ACHN (cell line): ENCODE measurements at regions not wholly inside any gene's neighbourhood (a gene's known extent, or its start where the extent isn't known, plus 50 kb on each side); places are given as distances from the start of the nearest gene placed in this dataset.

Experiments used
- DNase-seq: peaks from one replicate; pipeline ENCODE4 v3.0.0-alpha.2; 2015
- in situ Hi-C: cut with HindIII; loops from 2 replicates; pipeline ENCODE4 v1.10.0; 2017; ENCODE audit warnings: low sequenced_read_pairs, low pct_ligation_motif_present, low pct_unique_long_range_greater_than_20kb

- no peak for DNase-seq
- in situ Hi-C loops, result no loop called here
Observed at GRCh38 chr5:82702046-82702445, 375.1 kb downstream of the TMEM167A start.

- in situ Hi-C loops, result no loop called here
- no peak for DNase-seq
Observed at GRCh38 chr5:82699737-82700136, 377.5 kb downstream of the TMEM167A start.

GRCh38 chr5:82698026-82698425 lies 379.2 kb downstream of the TMEM167A start:
- in situ Hi-C loops, result no loop called here
- DNase-seq, result no peak

- in situ Hi-C loops, result no loop called here
- DNase-seq, result no peak
Observed at GRCh38 chr5:82694711-82695285, 382.4 kb downstream of the TMEM167A start.

GRCh38 chr5:82692826-82693225 lies 384.4 kb downstream of the TMEM167A start:
- in situ Hi-C loops, result no loop called here
- no peak for DNase-seq

GRCh38 chr5:82684659-82685058 lies 392.5 kb downstream of the TMEM167A start:
- in situ Hi-C loops, result no loop called here

GRCh38 chr5:82684165-82684564 lies 393.0 kb downstream of the TMEM167A start:
- in situ Hi-C loops, result no loop called here
- no peak for DNase-seq

More at GRCh38 chr5:82684659-82685058, 392.5 kb downstream of the TMEM167A start:
- no peak for DNase-seq

- in situ Hi-C loops, result no loop called here
- DNase-seq, result no peak
Observed at GRCh38 chr5:82679660-82680059, 397.5 kb downstream of the TMEM167A start.

- no peak for DNase-seq
- in situ Hi-C loops, result no loop called here
Observed at GRCh38 chr5:82676661-82677060, 398.5 kb upstream of the RPS23 start.

GRCh38 chr5:82674671-82675070 lies 396.5 kb upstream of the RPS23 start:
- no peak for DNase-seq
- in situ Hi-C loops, result no loop called here

GRCh38 chr5:82673057-82673809 lies 395.1 kb upstream of the RPS23 start:
- in situ Hi-C loops, result no loop called here
- DNase-seq, result no peak

GRCh38 chr5:82670692-82671091 lies 392.5 kb upstream of the RPS23 start:
- in situ Hi-C loops, result no loop called here
- no peak for DNase-seq

GRCh38 chr5:82669720-82670119 lies 391.6 kb upstream of the RPS23 start:
- no peak for DNase-seq
- in situ Hi-C loops, result no loop called here

- in situ Hi-C loops, result no loop called here
- no peak for DNase-seq
Observed at GRCh38 chr5:82666312-82666711, 388.2 kb upstream of the RPS23 start.

- DNase-seq, result no peak
- in situ Hi-C loops, result no loop called here
Observed at GRCh38 chr5:82664732-82665131, 386.6 kb upstream of the RPS23 start.

GRCh38 chr5:82663225-82663624 lies 385.1 kb upstream of the RPS23 start:
- in situ Hi-C loops, result no loop called here

GRCh38 chr5:82662340-82662739 lies 384.2 kb upstream of the RPS23 start:
- DNase-seq, result no peak
- in situ Hi-C loops, result no loop called here

More at GRCh38 chr5:82663225-82663624, 385.1 kb upstream of the RPS23 start:
- no peak for DNase-seq

- in situ Hi-C loops, result no loop called here
- DNase-seq, result no peak
Observed at GRCh38 chr5:82661933-82662332, 383.8 kb upstream of the RPS23 start.

GRCh38 chr5:82661462-82661861 lies 383.3 kb upstream of the RPS23 start:
- in situ Hi-C loops, result no loop called here

GRCh38 chr5:82659115-82659514 lies 381.0 kb upstream of the RPS23 start:
- in situ Hi-C loops, result no loop called here

More at GRCh38 chr5:82661462-82661861, 383.3 kb upstream of the RPS23 start:
- DNase-seq, result no peak

More at GRCh38 chr5:82659115-82659514, 381.0 kb upstream of the RPS23 start:
- no peak for DNase-seq
